Panc1 (cell line): ENCODE measurements at regions not wholly inside any gene's neighbourhood (a gene's known extent, or its start where the extent isn't known, plus 50 kb on each side); places are given as distances from the start of the nearest gene placed in this dataset.

Experiments
- ATAC-seq: fragments of 200-7000 bp; cut with Tn5 transposase; 2 replicates; pipeline ENCODE4 v1.9.1; 2020; ENCODE audit warnings: mild to moderate bottlenecking, moderate library complexity
- BruUV-seq: library from RNA; stranded (reverse); fragments of 400-500 nt; replicated peaks from 2 replicates; lab custom pipeline; 2021; lab: Mats Ljungman, UMichigan
- CTCF ChIA-PET: fragments of 300-600 bp; sonication (Branson Sonifier 250); formaldehyde crosslinking; loops from one replicate; lab custom pipeline; 2022; ENCODE audit warnings: antibody characterized with exemption; lab: Charles Lee
- POLR2A ChIA-PET: fragments of 300-600 bp; sonication (Branson Sonifier 250); formaldehyde crosslinking; loops from one replicate; lab custom pipeline; 2022; ENCODE audit warnings: antibody characterized with exemption; lab: Charles Lee
- DNase-seq: peaks from one replicate; pipeline ENCODE4 v3.0.0-alpha.2; 2010; ENCODE audit warnings: low read depth, low spot score
- H3K27ac ChIP-seq: 2 replicates; pipeline ENCODE4 v1.5.1; 2011; ENCODE audit warnings: mild to moderate bottlenecking, low read length, inconsistent platforms
- H3K27me3 ChIP-seq: fragments of 200-500 bp; sonication (Bioruptor generic); 2 replicates; pipeline ENCODE4 v1.6.0; 2014; ENCODE audit warnings: low read length, inconsistent platforms; ENCODE audit not compliant: control insufficient read depth, insufficient read depth
- H3K36me3 ChIP-seq: fragments of 200-500 bp; sonication (Bioruptor generic); 2 replicates; pipeline ENCODE4 v1.5.1; 2014; ENCODE audit warnings: inconsistent platforms, mild to moderate bottlenecking, low read length, moderate library complexity; ENCODE audit not compliant: control insufficient read depth, insufficient read depth
- H3K4me1 ChIP-seq: 2 replicates; pipeline ENCODE4 v1.5.1; 2011; ENCODE audit warnings: inconsistent platforms, mild to moderate bottlenecking, low read length, moderate library complexity; ENCODE audit not compliant: control insufficient read depth, insufficient read depth
- H3K4me3 ChIP-seq, 2 experiments: 2 replicates each; pipeline ENCODE4 v1.5.1; 2011 to 2012; ENCODE audit warnings: low read depth in 2 of 2, low read length in 2 of 2, mild to moderate bottlenecking in 2 of 2, inconsistent platforms in 1 of 2, moderate library complexity in 1 of 2
- H3K9me3 ChIP-seq: fragments of 200-500 bp; sonication (Bioruptor generic); 2 replicates; pipeline ENCODE4 v1.5.1; 2014; ENCODE audit warnings: low read depth, mild to moderate bottlenecking, inconsistent platforms, low read length, moderate library complexity; ENCODE audit not compliant: control insufficient read depth, insufficient read depth
- CTCF ChIP-seq: fragments of 450-650 bp; IDR thresholded peaks from 2 replicates; pipeline ENCODE4 v1.5.1; 2017; ENCODE audit warnings: mild to moderate bottlenecking
- POLR2AphosphoS5 ChIP-seq: IDR thresholded peaks from 2 replicates; pipeline ENCODE4 v1.6.1; 2012; ENCODE audit warnings: mild to moderate bottlenecking, low read depth, low read length, moderate library complexity
- REST ChIP-seq, 2 experiments: IDR thresholded peaks; 2 replicates each; pipeline ENCODE4 v1.6.1; 2011 to 2012; ENCODE audit warnings: low read depth in 2 of 2, control low read depth in 1 of 2, low read length in 1 of 2, mild to moderate bottlenecking in 1 of 2, moderate library complexity in 1 of 2; ENCODE audit not compliant: insufficient read depth in 1 of 2
- SIN3A ChIP-seq: IDR thresholded peaks from 2 replicates; pipeline ENCODE4 v1.6.1; 2012; ENCODE audit warnings: low read depth, mild to moderate bottlenecking, low read length, moderate library complexity, borderline replicate concordance; ENCODE audit not compliant: insufficient read depth
- TCF7L2 ChIP-seq: IDR thresholded peaks from 2 replicates; pipeline ENCODE4 v1.6.1; 2011; ENCODE audit warnings: mild to moderate bottlenecking, low read depth, low read length, inconsistent platforms
- in situ Hi-C: cut with HindIII; loops from 2 replicates; pipeline ENCODE4 v1.10.0; 2016; ENCODE audit warnings: low sequenced_read_pairs, low pct_unique_long_range_greater_than_20kb
- intact Hi-C: fragments of 100-400 bp; cut with micrococcal nuclease; formaldehyde crosslinking; loops from one replicate; pipeline ENCODE4 v1.10.0; 2022; ENCODE audit not compliant: unreplicated experiment

DNA sequence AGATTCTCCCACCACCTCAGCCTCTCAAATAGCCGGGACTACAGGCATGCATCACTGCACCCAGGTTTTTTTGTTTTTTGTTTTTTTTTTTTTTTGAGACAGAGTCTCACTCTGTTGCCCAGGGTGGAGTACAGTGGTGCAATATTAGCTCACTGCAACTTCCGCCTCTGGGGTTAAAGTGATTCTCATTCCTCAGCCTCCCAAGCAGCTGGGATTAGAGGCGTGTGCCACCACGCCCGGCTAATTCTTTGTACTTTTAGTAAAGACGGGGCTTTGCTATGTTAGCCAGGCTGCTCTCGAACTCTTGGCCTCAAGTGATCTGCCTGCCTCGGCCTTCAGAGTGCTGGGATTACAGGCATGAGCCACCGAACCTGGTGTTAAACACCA lies 107.5 kb upstream of the KIF5B start:
- in situ Hi-C loops: no loop called here
- Histone ChIP-seq H3K36me3 (no peaks in the 10 kb centered on the region), H3K9me3 (no peaks in the 10 kb centered on the region), H3K27me3 (no peaks in the 10 kb centered on the region), H3K4me3 (no peak overlapping the region), H3K4me1 (no peaks in the 10 kb centered on the region), H3K27ac (no peak overlapping the region)
- ATAC-seq (no peak), DNase-seq (no peak)
- intact Hi-C loops: no loop called here
- POLR2A ChIA-PET: no interaction called here
- TF ChIP-seq POLR2AphosphoS5: no peak
- no peak for TF ChIP-seq TCF7L2
- TF ChIP-seq SIN3A: no peak
- TF ChIP-seq CTCF: no peak
- TF ChIP-seq REST (IDR thresholded peaks at IDR 0.05; ENCODE audit: insufficient read depth in 1 of 2, low read depth in 2 of 2, low read length in 1 of 2): no peak
- no TSS peak for BruUV-seq
- CTCF ChIA-PET: no interaction called here

- BruUV-seq: no TSS peak
Observed at GRCh38 chr10:32163071-32163761, 107.0 kb upstream of the KIF5B start.

More at GRCh38 chr10:32163071-32163761, 107.0 kb upstream of the KIF5B start:
- Histone ChIP-seq H3K4me3 (no peak overlapping the region), H3K36me3 (no peaks in the 10 kb centered on the region), H3K27ac (no peak overlapping the region), H3K9me3 (no peaks in the 10 kb centered on the region), H3K27me3 (no peaks in the 10 kb centered on the region), H3K4me1 (no peaks in the 10 kb centered on the region)
- ATAC-seq (no peak), DNase-seq (no peak)
- POLR2A ChIA-PET: no interaction called here
- no peak for TF ChIP-seq CTCF
- intact Hi-C loops: no loop called here
- in situ Hi-C loops: no loop called here
- CTCF ChIA-PET: no interaction called here
